PFSK-1 (cell line): ENCODE measurements at regions not wholly inside any gene's neighbourhood (a gene's known extent, or its start where the extent isn't known, plus 50 kb on each side); places are given as distances from the start of the nearest gene placed in this dataset.

ENCODE experiments used
- FOXP2 ChIP-seq: optimal IDR thresholded peaks from 2 replicates; pipeline ENCODE3; 2011; ENCODE audit warnings: borderline replicate concordance, control low read depth, inconsistent platforms; ENCODE audit not compliant: insufficient read depth; ENCODE audit errors: extremely low read length, extremely low read depth
- POLR2AphosphoS5 ChIP-seq: IDR thresholded peaks from 2 replicates; pipeline ENCODE4 v1.6.1; 2012; ENCODE audit warnings: low read depth, mild to moderate bottlenecking, control low read depth, low read length, moderate library complexity
- REST ChIP-seq, 2 experiments: IDR thresholded peaks; 2 replicates each; pipeline versions ENCODE4 v1.6.1 to v1.8.0; 2011 to 2012; ENCODE audit warnings: low read depth in 2 of 2, low read length in 2 of 2, control low read depth in 1 of 2, inconsistent platforms in 1 of 2, mild to moderate bottlenecking in 1 of 2, moderate library complexity in 1 of 2; ENCODE audit not compliant: insufficient read depth in 1 of 2
- SIN3A ChIP-seq: IDR thresholded peaks from 2 replicates; pipeline ENCODE4 v1.6.1; 2012; ENCODE audit warnings: mild to moderate bottlenecking, low read length, moderate library complexity, borderline replicate concordance; ENCODE audit not compliant: insufficient read depth
- TAF1 ChIP-seq: IDR thresholded peaks from 2 replicates; pipeline ENCODE4 v1.6.1; 2012; ENCODE audit warnings: low read length, control low read depth, borderline replicate concordance; ENCODE audit not compliant: insufficient read depth

- TF ChIP-seq POLR2AphosphoS5 (no peak), REST (IDR thresholded peaks at IDR 0.05; ENCODE audit: insufficient read depth in 1 of 2, low read depth in 2 of 2, low read length in 2 of 2) (no peak), TAF1 (no peak), SIN3A (no peak), FOXP2 (no peak)
Observed at GRCh38 chr1:81420760-81421159, 380.0 kb upstream of the ADGRL2 start.
